GM18502 (cell line): ENCODE measurements at regions not wholly inside any gene's neighbourhood (a gene's known extent, or its start where the extent isn't known, plus 50 kb on each side); places are given as distances from the start of the nearest gene placed in this dataset.

Source experiments
- ATAC-seq: cut with Tn5 transposase; IDR thresholded peaks from one replicate; pipeline ENCODE4 v1.9.1; 2021; ENCODE audit warnings: mild to moderate bottlenecking; ENCODE audit not compliant: unreplicated experiment, poor library complexity

- ATAC-seq = no peak
These were observed 136.9 kb downstream of the MBL2 start for GRCh38 chr10:52635651-52636050.

GRCh38 chr10:52636874-52637273 lies 135.7 kb downstream of the MBL2 start:
- no peak for ATAC-seq

GRCh38 chr10:52637592-52637991 lies 135.0 kb downstream of the MBL2 start:
- no peak for ATAC-seq

GRCh38 chr10:52639652-52640051 lies 132.9 kb downstream of the MBL2 start:
- ATAC-seq = no peak

DNA sequence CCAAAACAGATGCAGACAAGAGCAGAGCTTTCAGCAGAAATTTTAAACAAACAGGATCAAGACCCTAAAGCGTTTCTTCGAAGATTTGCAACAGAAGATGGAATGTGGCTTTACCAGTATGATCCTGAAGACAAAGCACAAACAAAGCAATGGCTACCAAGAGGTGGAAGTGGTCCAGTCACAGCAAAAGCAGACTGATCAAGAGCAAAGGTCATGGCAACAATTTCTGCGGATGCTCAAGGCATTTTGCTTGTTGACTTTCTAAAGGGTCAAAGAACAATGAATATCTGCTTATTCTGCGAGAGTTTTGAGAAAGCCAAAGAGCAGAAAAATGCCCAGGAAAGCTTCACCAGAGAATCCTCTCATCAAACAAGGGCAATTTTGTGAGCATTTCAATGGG lies 130.4 kb downstream of the MBL2 start:
- no peak for ATAC-seq

- ATAC-seq = peak; percentile 92
These were observed 128.0 kb downstream of the MBL2 start for GRCh38 chr10:52644373-52645186.

DNA sequence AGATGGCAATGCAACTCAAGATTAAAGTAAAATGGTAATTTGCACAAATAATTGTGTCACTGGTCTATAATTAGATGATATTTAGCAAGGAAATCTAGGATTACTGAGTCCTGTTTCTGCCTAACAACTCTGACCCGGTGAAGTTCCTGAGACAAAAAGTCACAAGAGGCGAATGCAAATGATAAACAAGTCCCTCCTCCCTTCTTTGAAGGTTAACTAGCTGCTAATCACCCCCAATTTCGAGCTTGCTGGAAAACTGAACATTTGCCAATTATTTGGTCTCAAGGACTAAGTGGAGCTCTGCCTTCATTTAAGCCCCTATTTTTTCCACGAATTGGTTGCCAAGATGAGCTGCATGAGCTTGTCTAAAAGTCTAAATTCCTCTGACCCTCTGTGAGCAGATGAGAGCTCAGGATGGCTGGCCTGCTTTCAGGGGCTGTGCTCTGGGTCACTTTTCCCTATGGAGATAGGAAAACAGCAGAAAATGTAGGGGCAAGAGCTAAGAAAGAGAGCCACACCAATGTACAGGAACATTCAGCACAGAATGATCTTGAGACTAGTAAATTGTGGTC lies 127.3 kb downstream of the MBL2 start:
- no peak for ATAC-seq

GRCh38 chr10:52649511-52649910 lies 123.1 kb downstream of the MBL2 start:
- no peak for ATAC-seq

- no peak for ATAC-seq
These were observed 121.7 kb downstream of the MBL2 start for GRCh38 chr10:52650873-52651272.

- ATAC-seq = no peak
These were observed 121.3 kb downstream of the MBL2 start for GRCh38 chr10:52651293-52651692.

GRCh38 chr10:52652431-52653262 lies 119.9 kb downstream of the MBL2 start:
- no peak for ATAC-seq

DNA sequence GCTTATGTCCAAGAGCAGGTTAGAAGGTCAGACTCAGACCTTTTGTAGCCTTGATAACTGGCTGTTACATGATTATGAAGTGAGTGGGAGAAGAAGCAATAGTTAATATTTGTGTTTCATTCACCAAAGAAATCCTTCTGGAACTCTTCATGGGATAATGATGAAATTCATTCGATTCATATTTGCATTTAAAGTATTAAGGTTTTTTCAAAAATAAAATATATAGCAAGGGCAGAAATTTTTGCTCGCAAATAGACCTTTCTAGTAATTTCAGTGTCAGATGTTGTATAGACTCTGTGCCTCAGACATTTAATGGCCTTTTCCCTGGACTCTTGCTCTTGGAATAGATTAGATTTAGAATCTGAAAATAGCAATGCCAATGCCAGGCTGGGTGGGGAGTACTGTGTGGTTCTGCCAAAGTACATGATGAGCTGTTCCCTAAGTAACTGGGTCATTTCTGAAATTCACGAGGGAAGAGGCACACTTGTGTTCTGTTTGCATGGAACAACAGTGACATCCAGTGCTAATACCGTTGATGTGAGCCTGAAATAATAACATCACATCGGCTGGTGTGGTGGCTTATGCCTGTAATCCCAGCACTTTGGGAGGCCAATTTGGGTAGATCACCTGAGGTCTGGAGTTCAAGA lies 119.2 kb downstream of the MBL2 start:
- ATAC-seq = no peak

- no peak for ATAC-seq
These were observed 118.4 kb downstream of the MBL2 start for GRCh38 chr10:52654201-52654600.

DNA sequence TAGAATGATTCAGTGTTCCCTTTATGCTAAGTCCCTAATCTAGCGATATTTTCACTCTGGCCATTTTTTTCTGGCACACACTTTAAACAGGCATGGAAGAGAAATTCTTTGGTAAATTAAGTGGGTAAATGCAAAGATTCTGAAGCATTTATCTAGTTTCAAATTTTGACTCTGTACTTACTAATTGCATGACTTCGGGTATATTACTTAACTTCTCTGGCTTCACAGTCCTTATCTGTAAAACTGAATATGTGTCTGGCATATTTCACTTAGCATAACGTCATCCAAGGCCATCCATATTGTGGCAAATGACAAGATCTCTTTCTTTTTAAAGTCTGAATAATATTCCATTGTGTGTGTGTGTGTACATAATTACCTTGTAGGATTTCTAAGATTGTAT lies 114.5 kb downstream of the MBL2 start:
- ATAC-seq = no peak

DNA sequence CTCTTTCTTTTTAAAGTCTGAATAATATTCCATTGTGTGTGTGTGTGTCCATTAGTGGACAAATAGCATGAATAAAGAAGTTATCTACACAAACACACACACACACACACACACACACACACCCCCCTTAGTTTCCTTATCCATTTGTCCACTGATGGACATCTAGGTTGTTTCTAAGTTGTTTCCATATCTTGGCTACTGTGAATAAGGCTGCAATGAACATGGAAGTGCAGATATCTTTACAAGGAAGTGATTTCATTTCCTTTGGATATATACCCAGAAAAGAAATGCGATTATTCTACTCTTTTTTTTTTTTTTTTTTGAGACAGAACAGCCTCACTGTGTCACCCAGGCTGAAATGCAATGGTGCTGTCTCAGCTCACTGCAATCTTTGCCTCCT lies 113.5 kb downstream of the MBL2 start:
- ATAC-seq = no peak

GRCh38 chr10:52662256-52662655 lies 110.3 kb downstream of the MBL2 start:
- no peak for ATAC-seq

DNA sequence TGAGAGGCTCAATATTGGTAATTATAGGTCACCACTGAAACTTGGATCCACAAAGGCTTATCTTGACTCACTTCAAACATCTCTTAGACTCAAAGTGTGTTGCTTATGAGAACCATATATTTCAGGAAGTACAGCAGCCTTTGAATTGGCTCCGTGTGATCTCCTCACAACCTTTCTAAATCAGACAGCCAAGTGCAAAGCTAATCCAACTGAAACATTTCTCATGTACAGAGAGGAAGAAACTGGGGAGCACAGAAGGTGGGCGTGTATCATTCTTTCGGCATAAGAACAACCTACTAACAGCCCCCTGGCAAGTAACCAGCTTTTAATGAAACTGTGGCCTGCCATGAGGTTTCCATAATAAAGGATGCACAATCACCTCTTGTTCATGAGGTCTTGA lies 109.4 kb downstream of the MBL2 start:
- no peak for ATAC-seq

- ATAC-seq = no peak
These were observed 108.0 kb downstream of the MBL2 start for GRCh38 chr10:52664629-52665028.

DNA sequence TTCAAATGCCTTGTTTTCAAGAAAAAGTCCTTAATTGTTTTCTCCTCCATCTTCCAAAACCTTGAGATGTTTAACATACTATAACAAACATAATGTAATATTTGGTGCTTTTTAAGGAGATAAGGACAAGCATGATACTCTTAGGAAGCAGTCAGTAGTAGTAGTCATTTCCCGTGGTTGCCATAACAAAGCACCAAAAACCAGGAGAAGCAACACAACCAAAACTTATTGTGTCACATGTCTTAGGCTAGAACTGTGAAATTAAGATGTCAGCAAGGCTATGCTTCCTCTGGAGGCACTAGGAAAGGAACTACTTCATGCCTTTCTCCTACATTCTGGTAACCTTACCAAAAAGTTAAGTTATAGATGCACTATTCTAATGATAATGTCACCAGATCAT lies 106.8 kb downstream of the MBL2 start:
- no peak for ATAC-seq

DNA sequence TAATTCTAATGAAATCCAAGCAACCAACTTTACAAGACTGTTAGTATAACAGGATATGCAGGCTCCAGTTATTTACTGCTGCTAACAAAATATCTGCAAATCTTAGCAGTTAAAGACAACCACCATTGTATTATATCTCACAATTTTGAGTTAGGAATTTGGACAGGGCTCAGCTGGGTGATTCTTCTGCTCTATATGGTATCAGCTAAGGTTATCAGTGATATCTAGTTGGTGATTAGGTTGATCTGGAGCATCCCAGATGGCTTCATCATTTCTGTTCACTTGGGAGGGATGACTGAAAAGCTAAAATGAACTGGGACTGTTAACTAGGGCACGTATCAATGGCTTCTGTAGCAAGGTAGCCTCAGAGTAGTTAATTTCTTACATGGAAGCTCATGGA lies 105.7 kb downstream of the MBL2 start:
- no peak for ATAC-seq

GRCh38 chr10:52668024-52668423 lies 104.6 kb downstream of the MBL2 start:
- ATAC-seq = no peak
